IgD-negative memory B cell (primary cell): ENCODE measurements at regions not wholly inside any gene's neighbourhood (a gene's known extent, or its start where the extent isn't known, plus 50 kb on each side); places are given as distances from the start of the nearest gene placed in this dataset.

Experiments
- H3K27ac Mint-ChIP-seq, 3 donors: one replicate each; pipeline ENCODE4 v1.8.0; 2020 to 2022; ENCODE audit warnings: mild to moderate bottlenecking in 3 of 3, mixed read lengths in 3 of 3, moderate library complexity in 1 of 3
- H3K27me3 Mint-ChIP-seq: one replicate; pipeline ENCODE4 v1.8.0; 2021; ENCODE audit warnings: mixed read lengths
- H3K36me3 Mint-ChIP-seq: one replicate; pipeline ENCODE4 v1.8.0; 2020; ENCODE audit warnings: mild to moderate bottlenecking, mixed read lengths
- H3K4me1 Mint-ChIP-seq, 3 donors: one replicate each; pipeline ENCODE4 v1.8.0; 2020 to 2022; ENCODE audit warnings: mixed read lengths in 3 of 3, mild to moderate bottlenecking in 1 of 3
- H3K4me3 Mint-ChIP-seq, 4 donors: one replicate each; pipeline ENCODE4 v1.8.0; 2020 to 2022; ENCODE audit warnings: mild to moderate bottlenecking in 4 of 4, mixed read lengths in 4 of 4, moderate library complexity in 3 of 4
- H3K9me3 Mint-ChIP-seq, 3 donors: one replicate each; pipeline ENCODE4 v1.8.0; 2020 to 2021; ENCODE audit warnings: mixed read lengths in 3 of 3, mild to moderate bottlenecking in 1 of 3

DNA sequence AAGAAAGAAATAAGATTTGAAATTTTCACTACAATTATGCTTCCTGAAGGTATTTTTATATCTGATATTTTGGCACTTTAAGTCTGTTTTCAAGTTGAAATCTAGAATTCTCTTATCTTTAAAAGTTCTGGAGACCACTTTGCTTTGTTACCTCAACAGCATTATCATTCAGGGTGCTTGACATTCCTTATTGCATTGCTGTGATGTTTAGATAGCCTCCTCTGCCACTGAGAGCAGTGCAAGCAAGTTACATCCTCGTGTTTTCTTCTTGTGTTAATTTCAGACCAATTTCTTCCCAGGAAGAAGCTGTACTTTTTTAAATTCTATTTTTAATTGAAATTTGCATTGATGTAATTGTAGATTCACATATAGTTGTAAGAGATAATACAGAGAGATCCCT is 333.9 kb upstream of the KIRREL3 start:
- H3K4me3 Mint-ChIP-seq = no peak overlapping the region
- H3K4me1 Mint-ChIP-seq = no peaks in the 10 kb centered on the region
- no peaks in the 10 kb centered on the region for H3K36me3 Mint-ChIP-seq
- no peak overlapping the region for H3K27ac Mint-ChIP-seq
- no peaks in the 10 kb centered on the region for H3K27me3 Mint-ChIP-seq
- peaks cover 1 to 7% (median 7%) of the 10 kb centered on the region in 3 donors for H3K9me3 Mint-ChIP-seq

- no peaks in the 10 kb centered on the region for H3K27me3 Mint-ChIP-seq
- no peak overlapping the region for H3K4me3 Mint-ChIP-seq
- no peak overlapping the region for H3K27ac Mint-ChIP-seq
- H3K4me1 Mint-ChIP-seq = no peaks in the 10 kb centered on the region
- peaks cover 3 to 7% (median 7%) of the 10 kb centered on the region in 3 donors for H3K9me3 Mint-ChIP-seq
- H3K36me3 Mint-ChIP-seq = no peaks in the 10 kb centered on the region
Observed at GRCh38 chr11:127332896-127333295, 332.3 kb upstream of the KIRREL3 start.

DNA sequence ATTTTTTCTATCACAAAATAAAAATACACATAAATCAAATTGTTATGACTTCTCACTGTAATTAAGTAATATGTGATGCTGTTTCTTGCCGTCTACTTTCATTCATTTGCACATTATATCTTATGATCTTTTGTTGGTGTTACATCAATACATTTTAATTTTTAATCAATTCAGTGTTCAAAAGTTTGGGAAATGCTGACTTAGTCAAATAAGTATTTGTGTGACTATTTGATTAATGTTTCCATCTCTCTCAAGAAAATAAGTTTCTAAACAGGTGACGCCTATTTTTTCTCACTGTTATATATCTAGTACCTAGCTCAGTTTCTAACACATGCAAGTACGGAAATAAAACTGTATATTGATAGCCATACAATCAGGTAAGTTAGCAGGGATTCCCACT is 329.5 kb upstream of the KIRREL3 start:
- H3K4me1 Mint-ChIP-seq = no peaks in the 10 kb centered on the region
- no peak overlapping the region for H3K4me3 Mint-ChIP-seq
- H3K9me3 Mint-ChIP-seq = peaks cover 2 to 4% (median 4%) of the 10 kb centered on the region in 3 donors
- no peaks in the 10 kb centered on the region for H3K27me3 Mint-ChIP-seq
- no peaks in the 10 kb centered on the region for H3K36me3 Mint-ChIP-seq
- H3K27ac Mint-ChIP-seq = no peak overlapping the region

DNA sequence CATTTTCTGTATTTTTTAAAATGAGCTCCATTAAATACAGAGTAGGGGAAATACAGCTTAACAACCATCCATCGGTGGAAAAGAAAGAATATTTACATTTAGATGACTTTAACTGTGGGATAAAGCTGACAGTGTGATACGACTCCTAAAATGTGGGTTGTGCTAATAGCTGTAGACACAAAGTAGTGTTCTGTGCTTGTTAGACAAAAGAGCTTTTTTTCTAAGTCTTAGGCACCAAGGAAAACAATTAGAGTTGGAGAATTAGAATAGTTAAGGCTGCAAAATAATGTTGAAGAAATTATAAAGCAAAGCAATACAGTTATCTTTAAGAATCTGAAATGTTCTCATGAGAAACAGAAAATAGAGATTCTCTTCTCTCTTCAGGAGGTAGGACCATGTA is 307.7 kb upstream of the KIRREL3 start:
- Mint-ChIP-seq H3K27ac (no peak overlapping the region), H3K36me3 (no peaks in the 10 kb centered on the region), H3K4me1 (no peaks in the 10 kb centered on the region), H3K4me3 (no peak overlapping the region), H3K27me3 (no peaks in the 10 kb centered on the region), H3K9me3 (peaks cover 0 to 2% (median 2%) of the 10 kb centered on the region in 3 donors)

DNA sequence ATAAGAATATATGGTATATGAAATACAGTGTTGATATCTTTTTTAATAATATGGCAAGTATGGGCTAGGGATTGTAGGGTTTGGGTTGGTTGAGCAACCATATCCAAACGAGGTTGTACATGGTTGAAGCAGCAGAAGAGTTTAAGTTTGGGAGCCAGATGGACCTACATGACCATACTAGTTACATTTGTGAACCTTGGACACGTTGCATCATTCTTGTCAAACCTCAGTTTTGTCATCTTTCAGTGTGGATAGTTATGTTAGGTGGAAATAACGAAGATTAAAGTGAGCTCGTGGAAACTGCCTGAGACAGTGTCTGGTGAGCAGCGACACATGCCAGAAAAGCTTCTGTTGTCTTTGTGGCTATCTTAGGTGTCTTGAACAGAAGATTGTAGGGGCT is 307.1 kb upstream of the KIRREL3 start:
- peaks cover 0 to 2% (median 1%) of the 10 kb centered on the region in 3 donors for H3K9me3 Mint-ChIP-seq
- no peak overlapping the region for H3K4me3 Mint-ChIP-seq
- no peaks in the 10 kb centered on the region for H3K27me3 Mint-ChIP-seq
- no peaks in the 10 kb centered on the region for H3K4me1 Mint-ChIP-seq
- H3K27ac Mint-ChIP-seq = no peak overlapping the region
- no peaks in the 10 kb centered on the region for H3K36me3 Mint-ChIP-seq

DNA sequence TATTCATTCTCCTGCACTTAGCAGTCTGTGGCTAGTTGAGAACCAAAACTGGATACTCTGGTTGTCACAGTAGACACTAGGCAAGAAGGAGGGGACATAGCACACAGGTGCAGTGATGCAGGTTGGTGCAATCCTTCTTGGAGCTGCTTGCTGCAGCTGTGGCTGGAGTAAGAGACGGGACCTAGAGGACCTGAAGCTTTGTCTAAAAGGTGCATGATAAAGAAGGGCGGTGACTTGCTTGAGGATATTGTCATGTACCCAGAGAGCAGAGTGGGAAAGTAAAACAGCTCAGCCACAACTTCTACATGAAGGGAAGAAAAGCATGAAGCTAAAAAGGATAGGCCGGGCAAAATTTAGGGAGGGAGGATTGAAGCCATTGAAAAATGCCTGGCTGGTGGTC is 304.1 kb upstream of the KIRREL3 start:
- no peaks in the 10 kb centered on the region for H3K27me3 Mint-ChIP-seq
- H3K9me3 Mint-ChIP-seq = peaks cover 0 to 1% (median 1%) of the 10 kb centered on the region in 3 donors
- no peaks in the 10 kb centered on the region for H3K4me1 Mint-ChIP-seq
- no peak overlapping the region for H3K27ac Mint-ChIP-seq
- no peaks in the 10 kb centered on the region for H3K36me3 Mint-ChIP-seq
- H3K4me3 Mint-ChIP-seq = no peak overlapping the region

GRCh38 chr11:127288926-127289325 is 288.4 kb upstream of the KIRREL3 start:
- Mint-ChIP-seq H3K27me3 (no peaks in the 10 kb centered on the region), H3K27ac (no peak overlapping the region), H3K4me1 (no peaks in the 10 kb centered on the region), H3K36me3 (no peaks in the 10 kb centered on the region), H3K9me3 (peaks cover 4 to 16% (median 10%) of the 10 kb centered on the region in 3 donors), H3K4me3 (no peak overlapping the region)

DNA sequence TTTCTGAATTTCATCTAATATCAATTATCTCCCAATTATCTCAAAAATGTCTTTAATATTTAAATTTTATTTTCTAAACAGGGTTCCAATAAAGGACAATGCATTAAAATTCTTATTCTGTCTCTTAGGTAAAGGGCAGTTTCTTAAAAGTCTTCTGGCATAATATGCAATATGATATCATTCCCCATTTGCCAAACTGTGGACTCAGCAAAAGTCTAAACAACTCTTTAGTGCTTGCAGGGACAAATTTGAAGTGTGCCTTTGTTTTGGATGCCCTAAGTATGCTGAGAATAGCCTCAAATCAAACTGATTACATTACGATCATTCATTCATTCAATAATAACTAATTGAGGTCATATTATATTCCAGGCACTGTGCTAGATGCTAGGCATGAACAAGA is 281.0 kb upstream of the KIRREL3 start:
- no peaks in the 10 kb centered on the region for H3K27me3 Mint-ChIP-seq
- H3K4me3 Mint-ChIP-seq = no peak overlapping the region
- H3K4me1 Mint-ChIP-seq = peaks cover 0 to 1% (median 0%) of the 10 kb centered on the region in 3 donors
- peaks cover 0 to 3% (median 0%) of the 10 kb centered on the region in 3 donors for H3K9me3 Mint-ChIP-seq
- no peaks in the 10 kb centered on the region for H3K36me3 Mint-ChIP-seq
- no peak overlapping the region for H3K27ac Mint-ChIP-seq

- no peaks in the 10 kb centered on the region for H3K27me3 Mint-ChIP-seq
- no peak overlapping the region for H3K4me3 Mint-ChIP-seq
- H3K27ac Mint-ChIP-seq = no peak overlapping the region
- H3K4me1 Mint-ChIP-seq = peaks cover 0 to 1% (median 0%) of the 10 kb centered on the region in 3 donors
- peaks cover 0 to 3% (median 3%) of the 10 kb centered on the region in 3 donors for H3K9me3 Mint-ChIP-seq
- no peaks in the 10 kb centered on the region for H3K36me3 Mint-ChIP-seq
Observed at GRCh38 chr11:127275774-127276173, 275.2 kb upstream of the KIRREL3 start.

DNA sequence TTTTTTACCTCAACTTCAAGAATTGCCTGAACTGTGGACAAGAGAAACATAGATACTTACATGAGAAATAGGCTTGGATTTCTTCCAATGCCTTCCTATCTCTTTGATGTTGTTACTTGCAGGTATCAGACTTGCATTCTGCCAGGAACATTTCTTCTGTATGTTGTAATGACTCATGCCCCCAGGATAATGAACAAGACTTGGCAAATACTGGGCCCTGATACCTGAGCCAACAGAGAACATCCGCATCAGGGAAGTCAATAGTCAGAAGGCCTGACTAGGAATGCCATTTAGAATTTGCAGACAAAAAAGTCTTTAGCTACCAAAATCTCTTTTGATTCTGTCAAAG is 273.7 kb upstream of the KIRREL3 start:
- Mint-ChIP-seq H3K4me1 (no peaks in the 10 kb centered on the region), H3K36me3 (no peaks in the 10 kb centered on the region), H3K4me3 (no peak overlapping the region), H3K27me3 (no peaks in the 10 kb centered on the region), H3K9me3 (peaks cover 0 to 3% (median 3%) of the 10 kb centered on the region in 3 donors), H3K27ac (no peak overlapping the region)

- Mint-ChIP-seq H3K27ac (no peak overlapping the region), H3K36me3 (no peaks in the 10 kb centered on the region), H3K9me3 (peaks cover 0 to 3% (median 3%) of the 10 kb centered on the region in 3 donors), H3K4me1 (no peaks in the 10 kb centered on the region), H3K27me3 (no peaks in the 10 kb centered on the region), H3K4me3 (no peak overlapping the region)
Observed at GRCh38 chr11:127273593-127274327, 273.2 kb upstream of the KIRREL3 start.

- no peak overlapping the region for H3K27ac Mint-ChIP-seq
- H3K9me3 Mint-ChIP-seq = peaks cover 1 to 7% (median 3%) of the 10 kb centered on the region in 3 donors
- no peaks in the 10 kb centered on the region for H3K4me1 Mint-ChIP-seq
- H3K4me3 Mint-ChIP-seq = no peak overlapping the region
- H3K27me3 Mint-ChIP-seq = no peaks in the 10 kb centered on the region
- H3K36me3 Mint-ChIP-seq = no peaks in the 10 kb centered on the region
Observed at GRCh38 chr11:127270851-127271250, 270.3 kb upstream of the KIRREL3 start.

- Mint-ChIP-seq H3K4me3 (no peak overlapping the region), H3K4me1 (no peaks in the 10 kb centered on the region), H3K36me3 (no peaks in the 10 kb centered on the region), H3K27ac (no peak overlapping the region), H3K9me3 (peaks cover 1 to 7% (median 4%) of the 10 kb centered on the region in 3 donors), H3K27me3 (no peaks in the 10 kb centered on the region)
Observed at GRCh38 chr11:127269911-127270310, 269.3 kb upstream of the KIRREL3 start.

DNA sequence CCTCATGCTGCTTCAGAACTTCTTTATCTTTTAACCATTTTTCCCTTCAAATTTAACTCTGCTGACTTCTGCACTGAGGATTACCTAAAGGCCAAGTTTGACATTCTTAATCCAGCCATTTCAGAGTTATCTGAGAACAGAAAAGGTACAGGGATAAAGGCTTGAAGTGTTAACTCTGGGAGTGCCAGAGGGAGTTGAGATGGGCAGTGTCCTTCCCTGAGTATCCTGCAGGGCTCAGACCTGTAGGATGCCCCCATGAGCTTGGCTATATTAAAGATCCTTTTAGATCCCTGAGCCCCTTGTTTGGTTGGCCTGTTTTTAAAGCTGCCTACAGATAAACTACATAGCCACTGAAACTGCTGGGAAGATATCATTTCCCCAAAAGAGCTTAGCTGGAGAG is 268.4 kb upstream of the KIRREL3 start:
- H3K27ac Mint-ChIP-seq = no peak overlapping the region
- H3K27me3 Mint-ChIP-seq = no peaks in the 10 kb centered on the region
- no peaks in the 10 kb centered on the region for H3K36me3 Mint-ChIP-seq
- peaks cover 1 to 7% (median 4%) of the 10 kb centered on the region in 3 donors for H3K9me3 Mint-ChIP-seq
- H3K4me3 Mint-ChIP-seq = no peak overlapping the region
- no peaks in the 10 kb centered on the region for H3K4me1 Mint-ChIP-seq

GRCh38 chr11:127268521-127268920 is 268.0 kb upstream of the KIRREL3 start:
- Mint-ChIP-seq H3K27ac (no peak overlapping the region), H3K27me3 (no peaks in the 10 kb centered on the region), H3K9me3 (peaks cover 1 to 7% (median 4%) of the 10 kb centered on the region in 3 donors), H3K36me3 (no peaks in the 10 kb centered on the region), H3K4me1 (no peaks in the 10 kb centered on the region), H3K4me3 (no peak overlapping the region)

DNA sequence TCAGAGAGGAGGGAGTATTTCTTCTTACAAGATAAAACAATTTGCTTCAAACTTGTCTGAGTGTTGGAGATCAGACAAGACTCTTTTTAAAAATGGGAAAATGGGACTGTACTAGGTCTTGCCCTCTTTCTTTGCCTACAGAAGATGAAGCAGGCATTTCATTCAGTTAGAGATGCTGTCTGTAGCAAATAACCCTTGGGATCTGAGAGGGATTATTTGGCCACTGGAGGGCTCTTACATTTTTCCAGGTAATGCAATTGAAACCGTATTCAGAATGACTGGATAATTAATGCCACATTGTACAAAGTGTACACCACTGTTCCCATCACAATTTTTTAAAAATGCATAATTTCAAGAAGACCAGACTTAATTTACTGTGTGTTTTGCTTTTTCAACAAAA is 258.5 kb upstream of the KIRREL3 start:
- Mint-ChIP-seq H3K4me3 (no peak overlapping the region), H3K36me3 (no peaks in the 10 kb centered on the region), H3K27ac (no peak overlapping the region), H3K27me3 (no peaks in the 10 kb centered on the region), H3K4me1 (no peaks in the 10 kb centered on the region), H3K9me3 (peaks cover 0 to 3% (median 0%) of the 10 kb centered on the region in 3 donors)
